Renal cortex interstitium (tissue), 11 donors: ENCODE measurements at regions not wholly inside any gene's neighbourhood (a gene's known extent, or its start where the extent isn't known, plus 50 kb on each side); places are given as distances from the start of the nearest gene placed in this dataset.

ENCODE experiments used
- DNase-seq, 11 donors: peaks; one replicate each; pipeline ENCODE4 v3.0.0-alpha.2; 2013; ENCODE audit warnings: low read depth in 9 of 11, low spot score in 4 of 11; ENCODE audit errors: extremely low read depth in 1 of 11

DNA sequence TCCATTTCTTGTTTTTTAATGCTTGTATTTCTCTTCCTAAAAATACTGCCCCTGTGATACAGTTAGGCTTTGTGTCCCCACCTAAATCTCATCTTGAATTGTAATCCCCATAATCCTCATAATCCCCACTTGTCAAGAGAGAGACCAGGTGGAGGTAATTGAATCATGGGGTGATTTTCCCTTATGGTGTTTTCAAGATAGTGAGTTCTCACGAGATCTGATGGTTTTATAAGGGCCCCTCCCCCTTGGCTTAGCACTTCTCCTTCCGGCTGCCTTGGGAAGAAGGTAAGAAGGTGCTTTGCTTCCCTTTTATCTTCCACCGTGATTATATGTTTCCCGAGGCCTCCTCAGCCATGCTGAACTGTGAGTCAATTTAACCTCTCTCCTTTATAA is 227.4 kb downstream of the MAN2A1 start:
- DNase-seq: no peak

DNA sequence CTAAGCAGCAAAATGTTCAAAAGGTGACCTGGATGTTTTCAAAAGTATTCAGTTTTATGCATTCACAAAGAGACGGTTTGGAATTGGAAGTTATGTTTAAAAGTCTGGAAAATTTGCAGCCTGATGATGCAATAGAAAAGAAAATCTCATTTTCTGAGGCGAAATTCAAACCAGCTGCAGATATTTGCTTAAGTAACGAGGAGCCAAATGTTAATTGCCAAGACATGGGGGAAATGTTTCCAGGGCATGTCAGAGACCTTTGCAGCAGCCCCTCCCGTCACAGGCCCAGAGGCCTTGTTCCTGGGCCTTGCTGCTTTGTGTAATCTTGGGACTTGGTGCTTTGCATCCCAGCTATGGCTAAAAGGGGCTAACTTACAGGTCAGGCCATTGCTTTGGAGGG is 228.2 kb downstream of the MAN2A1 start:
- DNase-seq: no peak

- DNase-seq: no peak
Observed at GRCh38 chr5:109920736-109921135, 231.0 kb downstream of the MAN2A1 start.

GRCh38 chr5:109921735-109922380 is 232.1 kb downstream of the MAN2A1 start:
- DNase-seq: no peak

DNA sequence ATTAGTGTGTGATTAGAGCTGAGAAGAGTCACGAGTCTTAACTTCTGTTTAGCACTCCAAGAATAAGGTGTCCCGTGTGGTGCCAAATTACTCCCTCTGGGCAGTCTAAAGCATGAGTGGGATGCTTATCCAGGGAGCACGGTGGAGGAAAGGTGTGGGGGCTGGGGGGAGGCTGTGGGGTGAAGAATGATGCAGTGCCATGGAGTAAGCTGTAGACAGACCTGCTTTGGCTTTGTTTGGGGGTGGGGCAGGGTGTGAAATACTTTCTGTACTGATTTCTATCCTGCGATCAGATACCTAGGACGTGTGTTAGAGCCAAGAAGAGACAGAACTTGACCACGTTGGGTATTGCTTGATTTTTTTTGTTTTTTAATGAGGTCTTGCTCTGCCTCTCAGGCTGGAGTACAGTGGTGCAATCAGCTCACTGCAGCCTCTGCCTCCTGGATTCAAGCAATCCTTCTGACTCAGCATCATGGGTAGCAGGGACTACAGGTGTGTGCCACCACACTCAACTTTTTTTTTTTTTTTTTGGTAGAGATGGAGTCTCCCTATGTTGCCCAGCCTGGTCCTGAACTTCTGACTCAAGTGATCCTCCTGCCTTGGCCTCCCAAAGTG is 232.8 kb downstream of the MAN2A1 start:
- DNase-seq: no peak

DNA sequence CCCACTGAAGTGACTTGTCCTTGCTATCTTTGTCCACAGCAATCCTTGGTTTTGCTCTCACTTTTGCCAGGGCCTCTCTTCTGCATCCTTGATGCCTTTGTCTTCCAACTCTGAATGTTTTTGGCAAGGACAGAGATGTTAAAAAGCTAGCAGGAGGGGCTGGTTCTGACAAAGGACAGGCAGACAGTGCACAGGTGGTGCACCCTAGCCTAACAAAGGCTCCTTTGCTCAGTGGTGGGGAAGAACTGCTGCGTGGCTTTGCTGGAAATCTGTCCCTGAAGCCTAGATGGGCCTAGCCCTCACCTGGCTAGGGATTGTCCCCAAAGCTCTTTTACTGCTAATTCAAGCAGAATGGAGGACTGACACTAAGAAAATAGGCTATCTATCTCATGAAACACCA is 233.5 kb downstream of the MAN2A1 start:
- DNase-seq: no peak

GRCh38 chr5:109924237-109925107 is 234.7 kb downstream of the MAN2A1 start:
- no peak for DNase-seq

- DNase-seq: no peak
Observed at GRCh38 chr5:109927639-109928038, 237.9 kb downstream of the MAN2A1 start.

DNA sequence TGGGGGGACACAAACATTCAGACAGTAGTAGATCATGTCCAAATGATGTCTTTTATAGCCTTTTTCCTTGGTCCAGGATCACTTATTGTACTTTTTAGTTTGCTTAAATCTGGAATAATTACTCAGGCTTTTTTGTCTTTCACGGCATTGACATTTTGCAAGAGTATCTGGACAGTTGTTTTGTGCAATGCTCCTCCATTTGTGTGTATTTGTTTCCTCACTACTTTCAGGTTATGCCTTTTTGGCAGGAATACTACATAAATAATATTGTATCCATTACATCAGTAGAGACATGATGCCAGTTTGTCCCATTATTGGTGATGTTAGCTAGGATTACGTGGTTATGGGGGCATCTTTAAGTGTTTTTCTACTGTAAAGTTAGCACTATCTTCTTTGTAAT is 238.3 kb downstream of the MAN2A1 start:
- DNase-seq: no peak

GRCh38 chr5:109928811-109929210 is 239.1 kb downstream of the MAN2A1 start:
- DNase-seq: no peak

DNA sequence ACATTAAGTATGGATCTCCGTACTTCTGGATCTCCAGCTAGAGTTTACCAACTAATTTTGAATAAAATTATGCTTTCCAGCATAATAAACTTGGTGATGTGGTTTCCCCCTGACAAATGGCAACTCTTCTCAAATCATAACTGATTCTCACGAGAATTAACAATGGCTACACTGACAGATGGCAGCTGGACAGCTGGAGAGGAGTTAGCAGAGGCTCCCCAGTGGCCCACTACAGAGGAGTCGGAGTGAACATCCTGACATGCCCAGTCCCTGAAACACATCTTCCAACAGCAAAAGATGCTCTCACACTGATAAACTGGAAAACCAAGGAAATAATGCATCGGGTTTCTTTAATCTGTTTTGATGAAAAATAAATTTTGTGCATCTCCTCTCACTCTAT is 239.6 kb downstream of the MAN2A1 start:
- DNase-seq: no peak

DNA sequence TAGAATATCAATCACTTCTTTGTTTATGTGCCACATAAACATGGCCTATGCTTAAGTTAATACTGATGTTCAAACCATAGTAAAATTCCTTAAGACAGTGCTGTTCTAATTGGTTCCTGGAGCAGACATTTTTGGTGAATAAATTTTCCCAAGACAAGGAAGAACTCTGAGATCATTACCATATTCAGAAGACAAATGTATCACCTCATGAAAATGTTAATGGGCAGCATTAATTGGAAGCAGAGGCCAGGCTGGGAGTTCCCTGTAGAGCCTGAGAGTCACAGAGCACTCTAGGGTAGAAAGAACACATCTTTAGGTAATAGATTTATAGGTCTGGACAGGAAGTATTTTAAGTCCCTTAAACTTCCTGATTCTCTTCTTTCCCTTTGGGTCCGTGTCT is 240.2 kb downstream of the MAN2A1 start:
- DNase-seq: no peak

DNA sequence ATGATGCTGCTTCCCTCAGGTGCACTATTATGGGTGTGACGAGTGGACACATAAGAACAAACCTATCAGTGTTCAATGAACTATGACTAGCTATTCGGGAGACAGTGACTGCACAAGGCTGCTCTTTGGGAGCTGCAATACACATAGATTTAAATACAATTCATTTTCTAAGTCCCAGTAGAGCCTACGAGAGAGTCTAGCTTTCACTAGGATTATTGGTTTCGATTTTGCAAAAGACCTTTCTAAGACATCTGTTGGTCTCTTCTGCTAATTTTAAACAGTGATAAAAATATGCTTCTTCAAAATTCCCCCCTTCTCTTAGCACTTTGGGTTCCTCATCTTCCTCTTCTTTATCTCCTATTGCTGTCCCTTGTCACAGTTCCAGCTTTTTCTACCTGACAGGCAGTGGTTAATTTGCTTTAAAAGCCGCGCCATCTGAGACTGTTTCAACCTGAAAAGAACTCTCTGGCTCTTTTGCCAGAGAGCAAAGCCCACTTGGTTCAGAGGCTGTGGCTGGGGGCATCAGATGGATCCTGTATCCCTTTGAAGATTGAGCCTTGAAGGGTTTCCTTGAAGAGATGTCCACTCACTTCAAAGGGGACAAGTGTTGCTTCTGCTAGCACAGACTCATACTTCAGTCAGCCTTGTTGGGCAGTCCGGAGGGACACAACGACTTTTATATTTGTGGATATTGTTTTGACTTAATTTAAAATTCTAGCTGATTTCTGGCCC is 241.5 kb downstream of the MAN2A1 start:
- DNase-seq: no peak

- DNase-seq: no peak
Observed at GRCh38 chr5:109935833-109936490, 246.2 kb downstream of the MAN2A1 start.

- no peak for DNase-seq
Observed at GRCh38 chr5:109936996-109937395, 247.3 kb downstream of the MAN2A1 start.

DNA sequence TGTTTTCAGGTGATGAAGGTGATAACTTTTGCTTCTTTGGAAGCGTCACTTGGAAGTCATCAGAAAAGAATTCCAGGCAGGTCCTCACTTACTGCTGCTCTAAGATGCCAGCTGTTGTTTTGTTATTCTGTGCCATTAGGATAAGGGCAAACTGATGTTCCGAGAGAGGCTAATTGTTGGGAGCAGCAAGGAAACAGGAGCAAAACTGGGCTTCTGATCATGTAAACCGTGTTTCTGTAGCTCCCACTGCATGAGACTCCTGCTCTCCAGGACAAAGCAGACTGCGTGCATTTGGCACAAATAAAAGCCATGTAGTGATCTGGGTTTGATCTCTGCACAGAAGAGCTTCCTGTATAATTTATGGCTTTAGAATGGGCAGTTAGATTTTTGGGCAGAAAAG is 248.2 kb downstream of the MAN2A1 start:
- no peak for DNase-seq

DNA sequence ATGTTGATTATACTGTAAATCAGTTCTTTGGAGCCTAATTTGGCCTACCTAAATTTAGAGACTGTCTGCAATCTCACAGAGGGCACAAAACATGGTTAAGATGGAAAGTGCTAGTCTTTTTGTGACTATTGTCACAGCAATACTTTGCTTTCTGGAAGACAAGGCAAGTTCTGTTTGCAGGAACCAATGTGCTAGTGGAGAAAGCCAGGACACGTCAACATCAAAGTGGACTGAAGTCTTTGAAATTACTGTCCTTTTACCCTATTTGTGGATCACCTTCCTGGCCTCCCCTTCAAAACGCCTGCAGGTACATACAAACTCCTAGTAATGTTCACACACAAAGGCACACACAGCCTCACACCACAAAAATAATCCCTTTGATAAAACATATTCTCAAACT is 248.7 kb downstream of the MAN2A1 start:
- DNase-seq: no peak

DNA sequence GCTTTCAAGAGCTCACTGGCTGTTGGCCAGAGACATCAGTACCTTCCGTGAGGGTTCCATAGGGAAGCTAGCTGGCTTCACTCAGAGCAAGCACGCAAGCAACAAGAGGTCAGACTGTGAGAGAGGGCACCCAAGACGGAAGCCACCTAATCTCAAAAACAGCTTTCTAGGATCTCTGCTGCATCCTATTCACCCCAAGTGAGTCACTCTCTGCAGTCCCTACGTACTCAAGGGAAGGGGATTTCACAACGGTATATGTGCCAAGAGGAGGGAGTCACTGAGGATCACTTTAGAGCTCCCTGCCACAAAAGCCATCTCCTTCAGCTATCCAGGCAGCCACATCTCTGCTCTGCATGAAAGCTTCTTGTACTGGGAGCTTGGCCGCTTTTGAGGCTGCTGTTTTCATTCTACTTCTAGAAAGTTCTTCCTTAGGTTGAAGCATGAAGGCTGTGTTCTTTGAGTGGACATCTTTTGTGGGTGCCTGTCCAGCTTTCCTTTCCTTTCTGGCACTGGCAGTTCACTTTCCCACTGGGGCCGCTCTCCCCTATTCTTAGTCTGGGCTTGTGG is 249.5 kb downstream of the MAN2A1 start:
- DNase-seq: no peak

- DNase-seq: no peak
Observed at GRCh38 chr5:109942646-109943045, 252.9 kb downstream of the MAN2A1 start.
